ENCODE measurements at regions not wholly inside any gene's neighbourhood (a gene's known extent, or its start where the extent isn't known, plus 50 kb on each side); places are given as distances from the start of the nearest gene placed in this dataset.
"Not testable (repeated sequence)": the region's sequence is repeated elsewhere in the genome, so short reads cannot be mapped to it uniquely, and the experiment has no call there.

- DNase-seq (ENCODE audit: missing footprints), result no peak
- ATAC-seq, result no peak
- intact Hi-C loops (cut with DNase I), result no loop called here
Observed at GRCh38 chr3:159030138-159030670, 228.3 kb downstream of the MFSD1 start.

DNA sequence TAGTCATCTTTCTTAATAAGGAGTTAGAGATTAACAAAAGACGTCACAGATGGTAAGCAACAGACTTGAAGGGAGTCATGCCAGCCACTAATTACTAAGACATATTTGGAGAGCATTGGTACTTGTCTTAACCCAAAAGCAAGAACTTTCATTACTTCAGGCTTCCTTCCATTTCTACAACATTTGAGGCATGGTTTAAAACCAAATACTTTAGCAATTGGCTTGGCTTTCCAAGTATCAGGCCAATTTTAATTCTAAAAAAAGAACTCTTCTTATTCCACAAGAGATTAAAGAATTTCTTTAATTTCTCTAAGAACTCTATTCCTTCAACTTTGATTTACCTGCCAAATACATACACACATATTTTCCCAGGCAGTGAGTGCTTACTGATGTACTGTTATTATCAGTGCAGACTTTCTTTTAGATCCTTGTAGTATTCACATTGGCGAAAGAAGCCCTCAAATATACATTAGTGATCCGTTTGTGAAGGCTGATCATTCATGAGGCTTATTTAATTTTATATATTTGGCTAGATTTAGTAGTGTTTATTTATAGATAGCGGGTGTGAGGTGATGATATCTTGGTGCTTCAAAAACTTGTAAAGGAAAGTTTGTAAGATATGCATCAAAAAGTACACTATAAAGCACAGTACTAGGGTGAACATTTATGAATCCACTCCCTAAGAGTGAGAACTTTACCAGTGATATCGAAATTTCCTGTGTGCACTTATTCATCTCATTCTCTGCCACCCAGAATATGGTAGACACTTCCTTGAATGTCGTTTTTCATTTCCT is 229.2 kb downstream of the MFSD1 start:
- ATAC-seq (no peak), DNase-seq (ENCODE audit: missing footprints) (no peak)
- intact Hi-C loops (cut with DNase I), result no loop called here

DNA sequence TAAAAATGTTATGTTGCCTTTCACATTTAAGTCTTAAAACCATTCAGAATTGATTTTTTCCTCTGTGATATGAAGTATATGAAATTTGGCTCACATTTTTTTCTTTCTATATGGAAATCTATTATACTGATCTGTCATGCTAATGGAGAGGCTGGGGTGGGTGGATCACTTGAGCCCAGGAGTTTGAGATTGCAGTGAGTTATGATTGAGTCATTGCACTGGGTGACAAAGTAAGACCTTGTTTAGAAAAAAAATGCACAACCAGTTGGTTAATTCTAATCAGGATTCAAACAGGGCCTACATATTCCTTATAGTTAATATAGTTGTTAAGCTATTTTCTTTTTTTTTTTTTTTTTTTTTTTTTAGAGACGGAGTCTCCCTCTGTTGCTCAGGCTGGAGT is 230.5 kb downstream of the MFSD1 start:
- no peak for ATAC-seq
- intact Hi-C loops (cut with DNase I), result no loop called here
- DNase-seq (ENCODE audit: missing footprints), result no peak

- ATAC-seq (no peak), DNase-seq (ENCODE audit: missing footprints) (no peak)
- intact Hi-C loops (cut with DNase I), result no loop called here
Observed at GRCh38 chr3:159038405-159038804, 236.6 kb downstream of the MFSD1 start.

- ATAC-seq (no peak), DNase-seq (ENCODE audit: missing footprints) (no peak)
- intact Hi-C loops (cut with DNase I), result no loop called here
Observed at GRCh38 chr3:159039286-159039685, 237.4 kb downstream of the MFSD1 start.

DNA sequence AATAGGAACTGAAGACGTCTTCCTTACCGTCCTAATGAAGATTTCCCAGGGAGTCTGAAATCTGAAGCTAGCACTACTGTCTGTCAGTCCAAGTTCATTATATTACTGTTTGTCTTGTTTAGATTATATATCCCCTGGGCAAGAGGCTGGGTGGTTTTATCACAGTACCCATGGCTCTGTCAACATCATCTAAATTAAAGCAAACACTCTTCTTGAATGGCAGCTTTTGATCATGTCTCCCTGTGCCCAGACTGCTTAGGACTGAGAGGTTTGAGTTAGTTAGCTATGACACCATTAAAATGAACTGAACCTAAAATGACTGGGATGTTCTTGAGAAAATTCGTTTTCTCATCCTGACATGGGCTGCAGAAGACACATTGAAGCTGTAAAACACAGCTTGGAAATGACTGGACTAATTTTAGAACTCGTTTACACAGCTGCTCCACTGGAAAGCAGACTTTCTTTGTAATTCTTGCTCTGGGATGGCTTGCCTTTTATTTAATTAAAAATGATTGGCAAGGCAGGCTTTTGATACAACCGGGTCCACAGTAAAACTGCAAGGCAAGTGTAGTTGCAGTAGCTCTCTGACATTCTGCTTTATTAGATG is 243.5 kb downstream of the MFSD1 start:
- DNase-seq (ENCODE audit: missing footprints) (no peak), ATAC-seq (no peak)
- intact Hi-C loops (cut with DNase I), result no loop called here

DNA sequence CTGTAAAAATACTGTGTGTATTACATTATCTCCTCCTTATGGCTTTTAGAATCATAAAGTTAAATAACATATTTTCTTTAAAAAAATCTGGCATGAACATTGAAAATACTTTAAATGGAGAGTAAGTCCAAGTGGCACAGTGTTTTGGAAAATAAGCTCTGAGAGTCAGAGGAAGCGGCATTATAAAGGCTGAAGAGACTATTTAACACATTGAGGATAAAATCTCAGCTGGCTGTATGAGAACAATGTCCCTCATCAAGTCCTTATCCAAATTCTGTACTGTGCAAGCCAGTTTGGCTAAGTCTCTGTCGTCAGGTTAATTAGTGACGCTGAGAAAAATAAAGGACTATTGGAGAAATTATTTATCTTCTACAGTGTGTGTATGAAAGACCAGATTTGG is 245.5 kb downstream of the MFSD1 start:
- intact Hi-C loops (cut with DNase I), result no loop called here
- ATAC-seq (no peak), DNase-seq (ENCODE audit: missing footprints) (no peak)

- intact Hi-C loops (cut with DNase I); ATAC-seq; DNase-seq (ENCODE audit: missing footprints): not testable (repeated sequence)
Observed at GRCh38 chr3:159052494-159052893, 250.6 kb downstream of the MFSD1 start.

DNA sequence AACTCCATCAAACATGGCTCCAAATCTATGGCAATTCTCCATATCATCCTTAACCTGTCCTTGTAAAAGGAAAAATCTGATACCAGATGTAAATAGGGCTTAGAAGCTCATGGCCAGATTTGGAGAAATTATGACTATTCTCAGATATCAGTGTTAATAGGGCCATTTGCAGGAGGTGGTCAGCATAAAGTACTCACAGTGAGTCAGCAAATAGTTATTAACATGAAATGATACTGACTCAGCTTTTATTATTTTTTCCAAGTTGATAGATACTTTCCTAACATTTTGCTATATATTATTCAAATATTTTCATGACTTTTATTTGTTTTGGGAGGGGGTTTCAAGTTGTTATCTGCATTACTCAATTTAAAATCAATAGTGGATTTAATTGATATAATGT is 255.8 kb downstream of the MFSD1 start:
- intact Hi-C loops (cut with DNase I), result no loop called here
- DNase-seq (ENCODE audit: missing footprints), result no peak
- ATAC-seq, result no peak

DNA sequence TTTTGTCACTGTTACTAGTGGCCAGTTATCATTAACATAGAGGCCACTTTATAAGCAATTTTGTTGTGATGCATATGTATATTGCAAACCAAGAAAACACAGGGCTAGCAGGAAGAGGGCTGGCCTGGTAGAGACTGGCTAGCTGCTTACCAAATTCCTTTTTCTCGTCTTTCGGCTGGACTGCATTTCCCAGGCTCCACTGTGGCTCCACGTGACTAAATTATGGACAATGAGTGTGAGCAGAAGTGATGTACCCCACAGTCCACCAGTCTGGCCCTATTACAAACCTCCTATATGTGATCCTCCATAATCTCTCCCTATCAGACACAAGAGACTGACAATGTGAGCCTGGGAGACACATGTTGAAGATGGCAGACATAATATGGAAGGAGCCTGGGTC is 257.0 kb downstream of the MFSD1 start:
- intact Hi-C loops (cut with DNase I), result no loop called here
- DNase-seq (ENCODE audit: missing footprints) (no peak), ATAC-seq (no peak)

DNA sequence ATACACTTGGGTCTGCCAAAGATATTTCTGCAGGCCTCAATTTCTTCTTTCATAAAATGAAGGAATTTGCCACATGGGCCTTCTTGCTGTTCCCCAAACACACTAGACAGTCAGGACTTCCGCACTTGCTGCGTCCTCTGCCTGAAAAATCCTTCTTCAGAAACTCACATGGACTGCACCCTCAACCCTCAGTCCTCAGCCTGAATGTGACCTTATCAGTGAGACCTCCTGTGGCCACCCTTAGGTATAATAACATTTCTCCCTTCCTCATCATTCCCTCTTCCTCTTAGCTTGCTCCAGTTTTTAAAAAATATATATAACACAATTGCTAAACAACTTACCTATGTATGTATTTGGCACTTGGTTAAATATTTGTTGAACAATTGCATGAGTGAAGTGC is 257.5 kb downstream of the MFSD1 start:
- intact Hi-C loops (cut with DNase I), result no loop called here
- DNase-seq (ENCODE audit: missing footprints), result no peak
- ATAC-seq, result no peak

DNA sequence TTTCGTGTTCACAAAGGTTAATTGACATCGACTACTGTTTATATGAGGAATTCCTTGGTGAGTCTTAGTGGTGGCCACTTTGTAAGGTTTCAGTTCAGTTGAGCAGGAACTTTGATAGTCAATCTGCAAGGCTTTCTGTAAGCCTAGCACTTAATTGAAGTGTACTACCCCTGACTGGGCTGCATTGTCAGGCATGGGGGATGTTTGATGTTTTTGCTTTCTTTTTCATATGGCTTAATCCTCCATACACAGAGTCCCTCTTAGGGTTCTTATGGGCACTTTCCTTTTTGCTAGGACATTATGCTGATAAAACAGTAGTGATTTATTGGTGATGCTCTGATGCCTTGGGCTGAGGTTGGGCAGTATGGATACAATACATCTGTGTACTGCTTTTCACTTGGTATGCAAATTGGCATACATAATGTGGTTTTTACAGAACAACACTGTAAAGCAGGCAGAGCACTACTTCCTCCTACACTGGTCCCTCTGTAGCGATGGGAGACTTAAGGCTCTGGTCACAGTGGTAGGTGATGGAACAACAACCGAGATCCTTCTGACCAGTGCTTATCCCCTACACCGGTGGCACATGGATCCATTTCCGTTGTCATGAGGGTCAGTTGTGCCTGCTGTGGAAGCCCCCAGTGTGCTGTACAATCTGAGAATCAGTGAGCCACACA is 261.0 kb downstream of the MFSD1 start:
- DNase-seq (ENCODE audit: missing footprints), result no peak
- intact Hi-C loops (cut with DNase I), result no loop called here
- no peak for ATAC-seq

GRCh38 chr3:159069091-159069490 is 267.2 kb downstream of the MFSD1 start, which contains the start of gene IQCJ:
Gene IQCJ (plus strand): TSS chr3:159069319.
- DNase-seq (ENCODE audit: missing footprints) (no peak), ATAC-seq (no peak)
- intact Hi-C loops (cut with DNase I), result no loop called here

DNA sequence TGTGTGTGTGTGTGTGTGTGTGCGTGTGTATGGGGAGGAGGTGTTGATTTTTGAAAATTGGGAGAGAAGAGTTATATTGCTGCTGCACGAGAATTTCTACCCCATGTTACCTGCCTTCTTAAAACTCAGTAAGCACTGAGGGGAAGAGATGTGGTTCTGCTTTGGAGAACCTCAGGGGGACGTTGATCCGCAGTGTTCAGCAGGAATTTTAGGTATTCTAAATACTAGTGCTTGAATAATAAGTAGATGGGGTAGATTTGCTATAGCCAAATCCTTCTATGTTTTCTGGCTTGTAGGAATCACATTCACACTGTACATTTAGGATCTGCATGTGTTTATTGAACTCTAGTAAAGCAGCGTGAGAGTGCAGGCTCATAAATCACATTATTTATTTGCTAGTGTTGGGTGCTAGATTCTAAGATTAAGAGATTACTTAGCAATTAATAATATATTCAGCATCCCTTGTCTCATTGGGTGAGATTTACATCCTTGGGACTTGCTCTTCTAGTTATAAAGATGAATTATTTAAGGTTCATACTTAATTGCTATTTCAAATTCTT is 268.1 kb downstream of the MFSD1 start:
- no peak for ATAC-seq
- no peak for DNase-seq (ENCODE audit: missing footprints)
- intact Hi-C loops (cut with DNase I), result no loop called here

DNA sequence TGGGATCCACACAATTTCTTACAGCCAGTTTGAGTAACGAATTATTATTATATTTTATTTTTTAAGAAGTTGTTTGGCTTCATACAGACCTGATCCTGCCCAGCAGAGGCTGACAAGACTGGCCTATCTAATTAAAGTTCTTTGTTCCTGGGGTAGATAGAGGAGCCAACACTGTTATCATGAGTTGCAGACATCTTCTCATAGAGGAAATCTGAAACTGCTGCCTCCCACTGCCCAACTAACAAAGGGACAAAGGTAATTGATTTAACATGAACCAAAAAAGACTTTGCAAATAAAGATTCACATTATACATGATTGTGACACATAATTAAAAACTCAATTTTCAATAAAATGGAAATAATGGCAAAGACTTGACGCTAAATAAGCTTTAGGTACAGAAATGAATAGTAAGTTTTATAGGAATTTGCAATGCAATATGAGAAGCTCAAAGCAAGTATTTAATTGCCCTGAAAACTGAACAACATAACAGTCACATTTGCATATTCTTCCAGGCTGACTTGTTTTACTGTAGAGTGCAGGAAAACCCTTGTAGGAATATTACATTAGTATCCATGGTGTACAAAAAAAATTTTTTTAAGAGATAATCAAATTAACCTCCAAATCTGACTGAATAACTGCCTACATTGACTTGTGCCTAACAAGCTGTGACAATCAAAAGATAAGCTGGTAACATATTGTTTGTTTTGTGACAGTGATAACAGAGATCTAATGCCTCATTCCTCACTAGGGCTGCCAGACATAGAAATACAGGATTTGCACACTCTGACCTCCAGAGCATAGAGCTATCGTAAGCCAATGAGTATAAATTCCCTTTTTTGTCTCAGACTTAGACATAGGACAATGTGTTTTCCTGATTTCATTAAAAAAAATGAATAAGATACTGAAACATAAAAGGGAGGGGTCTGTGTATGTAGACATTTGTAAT is 273.2 kb downstream of the MFSD1 start:
- intact Hi-C loops (cut with DNase I), result no loop called here
- DNase-seq (ENCODE audit: missing footprints) (no peak), ATAC-seq (no peak)

DNA sequence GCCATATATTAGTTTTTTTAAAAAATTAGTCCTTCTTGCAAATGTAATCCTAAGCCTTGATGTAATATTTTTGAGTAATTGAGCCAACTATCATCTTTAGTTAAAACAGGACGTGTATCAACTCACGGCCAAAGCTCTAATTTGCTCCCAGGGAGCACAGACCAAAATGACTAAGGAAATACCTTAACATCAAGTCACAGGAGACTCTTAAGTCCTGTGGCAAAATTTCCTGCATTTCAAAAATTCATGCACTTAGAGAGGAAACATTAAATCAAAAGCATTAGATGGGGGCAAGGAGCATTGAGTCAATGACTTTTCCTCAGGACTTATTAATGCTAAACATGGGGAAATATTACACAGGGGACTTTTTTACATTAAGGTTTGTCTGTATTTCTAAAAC is 276.0 kb downstream of the MFSD1 start:
- ATAC-seq (no peak), DNase-seq (ENCODE audit: missing footprints) (no peak)
- intact Hi-C loops (cut with DNase I), result no loop called here

DNA sequence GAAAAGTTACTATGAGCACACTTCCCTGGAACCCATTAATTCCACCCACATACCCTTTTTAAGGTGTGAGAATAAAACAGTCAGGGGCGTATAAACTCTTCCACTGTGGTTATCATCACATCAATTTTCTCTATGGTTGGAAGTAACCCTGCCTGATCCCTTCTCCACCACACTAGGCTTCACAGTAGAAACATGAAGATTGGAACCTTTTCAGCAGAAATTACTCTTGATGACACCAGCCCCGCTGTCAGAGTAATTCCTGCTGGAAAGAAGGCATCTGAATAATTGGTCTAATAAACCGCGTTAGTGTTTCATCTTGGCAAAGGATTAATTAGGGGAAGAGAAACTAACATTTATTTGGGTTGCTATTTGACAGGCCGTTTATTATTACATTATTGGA is 278.4 kb downstream of the MFSD1 start:
- intact Hi-C loops (cut with DNase I), result no loop called here
- no peak for DNase-seq (ENCODE audit: missing footprints)
- ATAC-seq, result no peak

GRCh38 chr3:159080821-159081220 is 279.0 kb downstream of the MFSD1 start:
- DNase-seq (ENCODE audit: missing footprints) (no peak), ATAC-seq (no peak)
- intact Hi-C loops (cut with DNase I), result no loop called here

DNA sequence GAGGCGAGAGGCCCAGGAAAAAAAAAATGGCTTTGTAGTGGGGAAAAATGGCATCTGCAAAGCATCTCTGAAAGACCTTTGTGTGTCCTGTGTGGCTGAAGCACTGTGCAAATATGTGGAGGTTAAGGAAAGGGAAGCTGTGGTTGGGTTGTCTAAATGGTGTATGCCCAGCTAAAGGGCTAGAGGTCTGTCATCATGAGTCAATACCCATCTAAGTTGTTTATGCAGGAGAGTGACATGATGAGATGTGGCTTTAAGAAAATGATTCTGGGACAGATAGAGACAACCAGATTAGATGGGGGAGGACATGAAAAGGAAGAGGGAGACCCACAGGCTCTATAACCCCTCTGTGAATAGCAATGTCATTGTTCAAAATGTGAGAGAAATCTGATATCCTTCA is 280.7 kb downstream of the MFSD1 start:
- intact Hi-C loops (cut with DNase I), result no loop called here
- DNase-seq (ENCODE audit: missing footprints) (no peak), ATAC-seq (no peak)
